H9 (cell line): ENCODE measurements at regions not wholly inside any gene's neighbourhood (a gene's known extent, or its start where the extent isn't known, plus 50 kb on each side); places are given as distances from the start of the nearest gene placed in this dataset.

ENCODE experiments used
- DNase-seq: peaks from one replicate; pipeline ENCODE4 v3.0.0-alpha.2; 2017
- H2AFZ ChIP-seq: one replicate; pipeline ENCODE4 v1.6.1; 2013; ENCODE audit warnings: mild to moderate bottlenecking, low read length, control low read depth, moderate library complexity
- H2AK5ac ChIP-seq: 2 replicates; pipeline ENCODE4 v1.6.1; 2013; ENCODE audit warnings: low read length, control low read depth, mixed read lengths; ENCODE audit not compliant: insufficient read length
- H2BK120ac ChIP-seq: one replicate; pipeline ENCODE4 v1.6.1; 2013; ENCODE audit warnings: low read depth, mild to moderate bottlenecking, low read length, control low read depth, inconsistent platforms; ENCODE audit not compliant: poor library complexity, severe bottlenecking
- H2BK12ac ChIP-seq: 2 replicates; pipeline ENCODE4 v1.6.1; 2013; ENCODE audit warnings: low read length, control low read depth, mixed read lengths, low read depth; ENCODE audit not compliant: insufficient read length
- H2BK15ac ChIP-seq: 2 replicates; pipeline ENCODE4 v1.6.1; 2013; ENCODE audit warnings: low read depth, low read length, control low read depth
- H2BK20ac ChIP-seq: one replicate; pipeline ENCODE4 v1.6.1; 2013; ENCODE audit warnings: low read depth, mild to moderate bottlenecking, low read length, control low read depth, inconsistent platforms; ENCODE audit not compliant: poor library complexity, severe bottlenecking
- H2BK5ac ChIP-seq: 2 replicates; pipeline ENCODE4 v1.6.1; 2013; ENCODE audit warnings: low read length, control low read depth, mixed read lengths; ENCODE audit not compliant: insufficient read length
- H3K14ac ChIP-seq: 2 replicates; pipeline ENCODE4 v1.6.1; 2013; ENCODE audit warnings: low read length, control low read depth; ENCODE audit not compliant: insufficient read depth
- H3K18ac ChIP-seq: 2 replicates; pipeline ENCODE4 v1.6.1; 2013; ENCODE audit warnings: low read depth, mild to moderate bottlenecking, mixed read lengths, low read length, control low read depth; ENCODE audit not compliant: insufficient read length
- H3K23ac ChIP-seq: 2 replicates; pipeline ENCODE4 v1.6.1; 2013; ENCODE audit warnings: low read length, control low read depth, mixed read lengths, low read depth; ENCODE audit not compliant: insufficient read length
- H3K23me2 ChIP-seq: 2 replicates; pipeline ENCODE4 v1.6.1; 2013; ENCODE audit warnings: low read depth, mild to moderate bottlenecking, mixed read lengths, low read length, control low read depth; ENCODE audit not compliant: insufficient read length, poor library complexity, severe bottlenecking
- H3K27ac ChIP-seq: 2 replicates; pipeline ENCODE4 v1.5.1; 2013; ENCODE audit warnings: low read length, control low read depth, mixed read lengths, low read depth; ENCODE audit not compliant: insufficient read length
- H3K27me3 ChIP-seq: 2 replicates; pipeline ENCODE4 v1.6.1; 2013; ENCODE audit warnings: low read length, control low read depth, inconsistent platforms; ENCODE audit not compliant: insufficient read depth
- H3K4ac ChIP-seq: 2 replicates; pipeline ENCODE4 v1.6.1; 2013; ENCODE audit warnings: low read depth, mild to moderate bottlenecking, control low read depth, inconsistent platforms, low read length, moderate library complexity
- H3K4me1 ChIP-seq: 2 replicates; pipeline ENCODE4 v1.6.1; 2013; ENCODE audit warnings: low read length, control low read depth, inconsistent platforms; ENCODE audit not compliant: insufficient read depth
- H3K4me2 ChIP-seq: 2 replicates; pipeline ENCODE4 v1.6.1; 2013; ENCODE audit warnings: low read length, control low read depth, mixed read lengths; ENCODE audit not compliant: insufficient read length, insufficient read depth
- H3K56ac ChIP-seq: 2 replicates; pipeline ENCODE4 v1.6.1; 2013; ENCODE audit warnings: low read depth, mild to moderate bottlenecking, mixed read lengths, low read length, control low read depth; ENCODE audit not compliant: insufficient read length
- H3K79me1 ChIP-seq: 2 replicates; pipeline ENCODE4 v1.6.1; 2013; ENCODE audit warnings: low read depth, mild to moderate bottlenecking, moderate library complexity, low read length, control low read depth, inconsistent platforms; ENCODE audit not compliant: insufficient read depth, poor library complexity, severe bottlenecking
- H3K79me2 ChIP-seq: 2 replicates; pipeline ENCODE4 v1.6.1; 2013; ENCODE audit warnings: low read length, control low read depth, inconsistent platforms; ENCODE audit not compliant: insufficient read depth
- H3K9ac ChIP-seq: 2 replicates; pipeline ENCODE4 v1.6.1; 2013; ENCODE audit warnings: low read length, control low read depth, mixed read lengths; ENCODE audit not compliant: insufficient read length; ENCODE audit errors: extremely low read depth
- H3K9me3 ChIP-seq: one replicate; pipeline ENCODE4 v1.6.1; 2013; ENCODE audit warnings: low read depth, low read length, inconsistent platforms; ENCODE audit not compliant: control insufficient read depth
- H3T11ph ChIP-seq: one replicate; pipeline ENCODE4 v1.6.1; 2013; ENCODE audit warnings: mild to moderate bottlenecking, low read length, control low read depth, inconsistent platforms
- H4K20me1 ChIP-seq: one replicate; pipeline ENCODE4 v1.6.1; 2013; ENCODE audit not compliant: control insufficient read depth, insufficient read length, insufficient read depth
- H4K5ac ChIP-seq: 2 replicates; pipeline ENCODE4 v1.6.1; 2013; ENCODE audit warnings: low read depth, mild to moderate bottlenecking, mixed read lengths, low read length, control low read depth; ENCODE audit not compliant: insufficient read length
- H4K8ac ChIP-seq: replicated peaks from 2 replicates; pipeline ENCODE4 v1.6.1; 2013; ENCODE audit warnings: low read length, control low read depth, mixed read lengths, low read depth; ENCODE audit not compliant: insufficient read length
- H4K91ac ChIP-seq: 2 replicates; pipeline ENCODE4 v1.6.1; 2013; ENCODE audit warnings: low read depth, mild to moderate bottlenecking, moderate library complexity, mixed read lengths, low read length, control low read depth; ENCODE audit not compliant: insufficient read length
- H3K27ac Mint-ChIP-seq, 3 experiments: 2 replicates in 2 of 3; 3 replicates in 1 of 3; pipeline ENCODE4 v1.8.0; 2020 to 2021; ENCODE audit warnings: mixed read lengths in 3 of 3, mild to moderate bottlenecking in 1 of 3, moderate library complexity in 1 of 3
- H3K27me3 Mint-ChIP-seq: 2 replicates; pipeline ENCODE4 v1.8.0; 2021; ENCODE audit warnings: low read depth, mild to moderate bottlenecking, moderate library complexity, mixed read lengths
- H3K36me3 Mint-ChIP-seq, 3 experiments: 2 replicates in 2 of 3; 3 replicates in 1 of 3; pipeline ENCODE4 v1.8.0; 2020 to 2021; ENCODE audit warnings: low read depth in 3 of 3, mixed read lengths in 3 of 3; ENCODE audit not compliant: insufficient read depth in 1 of 3
- H3K4me1 Mint-ChIP-seq, 2 experiments: 2 replicates each; pipeline ENCODE4 v1.8.0; 2020; ENCODE audit warnings: mixed read lengths in 2 of 2
- H3K4me3 Mint-ChIP-seq, 2 experiments: 2 replicates in 1 of 2; 3 replicates in 1 of 2; pipeline ENCODE4 v1.8.0; 2020 to 2021; ENCODE audit warnings: mild to moderate bottlenecking in 2 of 2, mixed read lengths in 2 of 2, moderate library complexity in 1 of 2
- H3K9me3 Mint-ChIP-seq, 2 experiments: 2 replicates in 1 of 2; 3 replicates in 1 of 2; pipeline ENCODE4 v1.8.0; 2020; ENCODE audit warnings: mild to moderate bottlenecking in 2 of 2, mixed read lengths in 2 of 2, moderate library complexity in 1 of 2
- WGBS: extraction: QIAGEN DNeasy Blood & Tissue Kit; methylation state at CpG from one replicate; pipeline ENCODE4 v1.1.7; 2013; ENCODE audit warnings: missing lambda C conversion rate, low lambda C conversion rate, mixed read lengths; ENCODE audit not compliant: insufficient read length; ENCODE audit errors: extremely low coverage; 5-methylcytosine and 5-hydroxymethylcytosine counted together
- TF ChIP-seq, protein P1 (sequence below): fragments of 200-600 bp; sonication (generic); conservative IDR thresholded peaks from 3 replicates; pipeline ENCODE4 v1.8.0; 2021; ENCODE audit warnings: antibody characterized with exemption, mild to moderate bottlenecking

GRCh38 chr9:2299156-2299842, 284.2 kb downstream of the SMARCA2 start:
- H2AFZ ChIP-seq: no peak overlapping the region
- no peaks in the 10 kb centered on the region for H4K20me1 ChIP-seq

More at GRCh38 chr9:2299156-2299842, 284.2 kb downstream of the SMARCA2 start:
- DNase-seq: no peak
- H3K4ac ChIP-seq: no peak overlapping the region
- H3K9me3 ChIP-seq: no peaks in the 10 kb centered on the region
- no peak overlapping the region for H4K8ac ChIP-seq
- Mint-ChIP-seq H3K27ac (no peak overlapping the region; a peak in 1 of 7 replicates), H3K4me1 (peaks cover 0 to 13% of the 10 kb centered on the region in 2 experiments; a peak in 2 of 4 replicates), H3K36me3 (peaks cover 11 to 27% (median 19%) of the 10 kb centered on the region in 3 experiments; a peak in 6 of 7 replicates), H3K4me3 (no peak overlapping the region), H3K27me3 (peaks cover 2% of the 10 kb centered on the region; the same call in 1 of the 2 replicates), H3K9me3 (peaks cover 11 to 14% of the 10 kb centered on the region in 2 experiments; a peak in 4 of 5 replicates)
- no peaks in the 10 kb centered on the region for H3K79me2 ChIP-seq
- no peak overlapping the region for H4K91ac ChIP-seq
- H2BK120ac ChIP-seq: no peak overlapping the region
- H2BK12ac ChIP-seq: no peak overlapping the region
- no peak overlapping the region for H3K23ac ChIP-seq
- no peaks in the 10 kb centered on the region for H3K79me1 ChIP-seq
- H4K5ac ChIP-seq: no peak overlapping the region
- H3T11ph ChIP-seq: no peak overlapping the region
- H3K4me2 ChIP-seq: no peak overlapping the region
- H2BK15ac ChIP-seq: no peak overlapping the region
- H3K23me2 ChIP-seq: no peaks in the 10 kb centered on the region
- no peak overlapping the region for H3K9ac ChIP-seq
- H3K27me3 ChIP-seq: no peaks in the 10 kb centered on the region
- no peak overlapping the region for H2BK20ac ChIP-seq
- H3K14ac ChIP-seq: no peak overlapping the region
- H3K4me1 ChIP-seq: no peaks in the 10 kb centered on the region
- H3K27ac ChIP-seq: no peak overlapping the region
- H3K18ac ChIP-seq: no peak overlapping the region
- WGBS: no CpG with 5 or more reads among the region's 5 CpGs
- no peak overlapping the region for H3K56ac ChIP-seq
- no peak overlapping the region for H2BK5ac ChIP-seq
- no peak overlapping the region for H2AK5ac ChIP-seq
- TF ChIP-seq, protein P1, sequence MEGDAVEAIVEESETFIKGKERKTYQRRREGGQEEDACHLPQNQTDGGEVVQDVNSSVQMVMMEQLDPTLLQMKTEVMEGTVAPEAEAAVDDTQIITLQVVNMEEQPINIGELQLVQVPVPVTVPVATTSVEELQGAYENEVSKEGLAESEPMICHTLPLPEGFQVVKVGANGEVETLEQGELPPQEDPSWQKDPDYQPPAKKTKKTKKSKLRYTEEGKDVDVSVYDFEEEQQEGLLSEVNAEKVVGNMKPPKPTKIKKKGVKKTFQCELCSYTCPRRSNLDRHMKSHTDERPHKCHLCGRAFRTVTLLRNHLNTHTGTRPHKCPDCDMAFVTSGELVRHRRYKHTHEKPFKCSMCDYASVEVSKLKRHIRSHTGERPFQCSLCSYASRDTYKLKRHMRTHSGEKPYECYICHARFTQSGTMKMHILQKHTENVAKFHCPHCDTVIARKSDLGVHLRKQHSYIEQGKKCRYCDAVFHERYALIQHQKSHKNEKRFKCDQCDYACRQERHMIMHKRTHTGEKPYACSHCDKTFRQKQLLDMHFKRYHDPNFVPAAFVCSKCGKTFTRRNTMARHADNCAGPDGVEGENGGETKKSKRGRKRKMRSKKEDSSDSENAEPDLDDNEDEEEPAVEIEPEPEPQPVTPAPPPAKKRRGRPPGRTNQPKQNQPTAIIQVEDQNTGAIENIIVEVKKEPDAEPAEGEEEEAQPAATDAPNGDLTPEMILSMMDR: no peak
